Stimulated activated CD4-positive, alpha-beta T cell treated with anti-CD3 and anti-CD28 coated beads, Interleukin-1b, Interleukin-23, amount 100 ng/mL, for 1 hour (primary cell): ENCODE measurements at regions not wholly inside any gene's neighbourhood (a gene's known extent, or its start where the extent isn't known, plus 50 kb on each side); places are given as distances from the start of the nearest gene placed in this dataset.
"Not testable (repeated sequence)": the region's sequence is repeated elsewhere in the genome, so short reads cannot be mapped to it uniquely, and the experiment has no call there.

Experiments
- DNase-seq, 2 donors: peaks; one replicate each; pipeline ENCODE4 v3.0.0-alpha.2; 2020; ENCODE audit warnings: low read depth in 2 of 2

- no peak for DNase-seq
Observed at GRCh38 chr3:16075647-16076046, 98.8 kb upstream of the GALNT15 start.

- DNase-seq, result no peak
Observed at GRCh38 chr3:16076564-16076963, 97.9 kb upstream of the GALNT15 start.

GRCh38 chr3:16077146-16077545, 97.3 kb upstream of the GALNT15 start:
- DNase-seq, result not testable (repeated sequence)

GRCh38 chr3:16077681-16078080, 96.8 kb upstream of the GALNT15 start:
- not testable (repeated sequence) for DNase-seq

- DNase-seq, result no peak
Observed at GRCh38 chr3:16079519-16079918, 95.0 kb upstream of the GALNT15 start.

- no peak for DNase-seq
Observed at GRCh38 chr3:16081661-16082060, 92.8 kb upstream of the GALNT15 start.

- no peak for DNase-seq
Observed at GRCh38 chr3:16084887-16085286, 89.6 kb upstream of the GALNT15 start.

GRCh38 chr3:16085410-16085809, 89.1 kb upstream of the GALNT15 start:
- no peak for DNase-seq

- no peak for DNase-seq
Observed at GRCh38 chr3:16085884-16086608, 88.4 kb upstream of the GALNT15 start.

GRCh38 chr3:16086690-16087089, 87.8 kb upstream of the GALNT15 start:
- no peak for DNase-seq

- no peak for DNase-seq
Observed at GRCh38 chr3:16088496-16088895, 86.0 kb upstream of the GALNT15 start.

GRCh38 chr3:16089521-16089920, 85.0 kb upstream of the GALNT15 start:
- DNase-seq, result no peak

GRCh38 chr3:16090024-16090423, 84.5 kb upstream of the GALNT15 start:
- no peak for DNase-seq

- DNase-seq, result no peak
Observed at GRCh38 chr3:16090706-16091105, 83.8 kb upstream of the GALNT15 start.

- no peak for DNase-seq
Observed at GRCh38 chr3:16092923-16093322, 81.6 kb upstream of the GALNT15 start.

- DNase-seq, result no peak
Observed at GRCh38 chr3:16101295-16102186, 72.9 kb upstream of the GALNT15 start.

GRCh38 chr3:16102187-16102561, 72.3 kb upstream of the GALNT15 start:
- DNase-seq, result no peak

GRCh38 chr3:16102905-16103364, 71.5 kb upstream of the GALNT15 start:
- DNase-seq, result no peak

GRCh38 chr3:16103472-16103871, 71.0 kb upstream of the GALNT15 start:
- DNase-seq, result no peak

GRCh38 chr3:16104156-16104555, 70.3 kb upstream of the GALNT15 start:
- DNase-seq, result no peak

- DNase-seq, result no peak
Observed at GRCh38 chr3:16106050-16106449, 68.4 kb upstream of the GALNT15 start.

GRCh38 chr3:16108424-16108823, 66.1 kb upstream of the GALNT15 start:
- no peak for DNase-seq

- DNase-seq, result no peak
Observed at GRCh38 chr3:16109929-16110328, 64.6 kb upstream of the GALNT15 start.
